Liver (tissue), 3 donors: ENCODE measurements at regions not wholly inside any gene's neighbourhood (a gene's known extent, or its start where the extent isn't known, plus 50 kb on each side); places are given as distances from the start of the nearest gene placed in this dataset.

Experiments used
- CTCF ChIP-seq: fragments of 150-350 bp; IDR thresholded peaks from 2 replicates; pipeline ENCODE4 v1.5.1; 2017; ENCODE audit warnings: improper control_type of control experiment, low read depth, low read length; ENCODE audit not compliant: missing input control
- FOXA1 ChIP-seq: IDR thresholded peaks from 2 replicates; pipeline ENCODE4 v1.6.1; 2016; ENCODE audit warnings: antibody characterized with exemption
- MAX ChIP-seq: IDR thresholded peaks from 2 replicates; pipeline ENCODE4 v1.6.1; 2016; ENCODE audit warnings: antibody characterized with exemption
- NR2F2 ChIP-seq: IDR thresholded peaks from 2 replicates; pipeline ENCODE4 v1.6.1; 2016; ENCODE audit warnings: antibody characterized with exemption
- SP1 ChIP-seq: IDR thresholded peaks from 2 replicates; pipeline ENCODE4 v1.6.1; 2018; ENCODE audit warnings: antibody characterized with exemption, mild to moderate bottlenecking
- TAF1 ChIP-seq: conservative IDR thresholded peaks from 2 replicates; pipeline ENCODE4 v1.6.1; 2016; ENCODE audit warnings: antibody characterized with exemption, mild to moderate bottlenecking
- donor health status: healthy.
- donor health status: healthy.

GRCh38 chr9:90504486-90504885 lies 138.1 kb downstream of the DIRAS2 start:
- TF ChIP-seq FOXA1 (no peak), CTCF (no peak), TAF1 (no peak), NR2F2 (no peak), SP1 (no peak), MAX (no peak)
